GM12878 (cell line): ENCODE measurements at regions not wholly inside any gene's neighbourhood (a gene's known extent, or its start where the extent isn't known, plus 50 kb on each side); places are given as distances from the start of the nearest gene placed in this dataset.

Experiments
- BHLHE40 ChIP-seq, 2 experiments: fragments of 450-650 bp in 1 of 2; IDR thresholded peaks; 2 replicates each; pipeline ENCODE4 v1.6.1; 2011 to 2017; ENCODE audit warnings: low read depth in 2 of 2, borderline replicate concordance in 1 of 2, improper control_type of control experiment in 1 of 2, low read length in 1 of 2, mild to moderate bottlenecking in 1 of 2
- CEBPZ ChIP-seq: fragments of 150-350 bp; IDR thresholded peaks from 2 replicates; pipeline ENCODE4 v1.6.1; 2016; ENCODE audit warnings: low read depth, low read length
- CHD1 ChIP-seq: IDR thresholded peaks from 2 replicates; pipeline ENCODE4 v1.6.1; 2012; ENCODE audit warnings: low read depth, low read length, improper control_type of control experiment
- CTCF ChIP-seq, 3 experiments: IDR thresholded peaks in 2 of 3; conservative IDR thresholded peaks in 1 of 3; 2 replicates each; pipeline ENCODE4 v1.5.1; 2011; ENCODE audit warnings: low read depth in 3 of 3, low read length in 3 of 3, mild to moderate bottlenecking in 3 of 3, control low read depth in 2 of 3, moderate library complexity in 2 of 3, inconsistent platforms in 1 of 3, mixed read lengths in 1 of 3; ENCODE audit not compliant: control insufficient read depth in 2 of 3, insufficient read depth in 1 of 3; ENCODE audit errors: extremely low read depth in 1 of 3
- FOXM1 ChIP-seq: IDR thresholded peaks from 2 replicates; pipeline ENCODE4 v1.6.1; 2012; ENCODE audit warnings: low read depth, mild to moderate bottlenecking, inconsistent platforms, low read length, moderate library complexity
- NRF1 ChIP-seq: conservative IDR thresholded peaks from 2 replicates; pipeline ENCODE4 v1.6.1; 2011; ENCODE audit warnings: mild to moderate bottlenecking, low read depth, low read length, improper control_type of control experiment
- RCOR1 ChIP-seq: conservative IDR thresholded peaks from 2 replicates; pipeline ENCODE4 v1.6.1; 2012; ENCODE audit warnings: low read depth, low read length, improper control_type of control experiment
- REST ChIP-seq: IDR thresholded peaks from 2 replicates; pipeline ENCODE4 v1.6.1; 2012; ENCODE audit warnings: mild to moderate bottlenecking, low read depth, low read length
- SP1 ChIP-seq: IDR thresholded peaks from one replicate; pipeline ENCODE4 v1.6.1; 2011; ENCODE audit warnings: low read depth, low read length
- TAF1 ChIP-seq: IDR thresholded peaks from 2 replicates; pipeline ENCODE4 v1.6.1; 2011; ENCODE audit warnings: mild to moderate bottlenecking, low read depth, low read length, borderline replicate concordance
- YY1 ChIP-seq: IDR thresholded peaks from 2 replicates; pipeline ENCODE4 v1.6.1; 2011; ENCODE audit warnings: low read depth, mild to moderate bottlenecking, low read length
- ZSCAN29 ChIP-seq: fragments of 450-650 bp; IDR thresholded peaks from 2 replicates; pipeline ENCODE4 v1.6.1; 2017; ENCODE audit warnings: mild to moderate bottlenecking, moderate library complexity

GRCh38 chr16:55253987-55254386, 70.0 kb upstream of the IRX6 start:
- TF ChIP-seq CEBPZ = no peak
- TF ChIP-seq RCOR1 = no peak
- no peak for TF ChIP-seq CTCF (IDR thresholded peaks at IDR 0.05 in 2 of 3, conservative IDR thresholded peaks at IDR 0.05 in 1 of 3; ENCODE audit: control insufficient read depth in 2 of 3, extremely low read depth in 1 of 3, insufficient read depth in 1 of 3, low read depth in 3 of 3, low read length in 3 of 3)
- no peak for TF ChIP-seq BHLHE40 (IDR thresholded peaks at IDR 0.05; ENCODE audit: borderline replicate concordance in 1 of 2, low read depth in 2 of 2, low read length in 1 of 2)
- no peak for TF ChIP-seq TAF1
- TF ChIP-seq CHD1 = no peak
- TF ChIP-seq ZSCAN29 = no peak
- TF ChIP-seq SP1 = no peak
- TF ChIP-seq REST = no peak
- TF ChIP-seq NRF1 = no peak
- no peak for TF ChIP-seq YY1
- no peak for TF ChIP-seq FOXM1
